ENCODE measurements at regions not wholly inside any gene's neighbourhood (a gene's known extent, or its start where the extent isn't known, plus 50 kb on each side); places are given as distances from the start of the nearest gene placed in this dataset.

- TF ChIP-seq, protein P1, sequence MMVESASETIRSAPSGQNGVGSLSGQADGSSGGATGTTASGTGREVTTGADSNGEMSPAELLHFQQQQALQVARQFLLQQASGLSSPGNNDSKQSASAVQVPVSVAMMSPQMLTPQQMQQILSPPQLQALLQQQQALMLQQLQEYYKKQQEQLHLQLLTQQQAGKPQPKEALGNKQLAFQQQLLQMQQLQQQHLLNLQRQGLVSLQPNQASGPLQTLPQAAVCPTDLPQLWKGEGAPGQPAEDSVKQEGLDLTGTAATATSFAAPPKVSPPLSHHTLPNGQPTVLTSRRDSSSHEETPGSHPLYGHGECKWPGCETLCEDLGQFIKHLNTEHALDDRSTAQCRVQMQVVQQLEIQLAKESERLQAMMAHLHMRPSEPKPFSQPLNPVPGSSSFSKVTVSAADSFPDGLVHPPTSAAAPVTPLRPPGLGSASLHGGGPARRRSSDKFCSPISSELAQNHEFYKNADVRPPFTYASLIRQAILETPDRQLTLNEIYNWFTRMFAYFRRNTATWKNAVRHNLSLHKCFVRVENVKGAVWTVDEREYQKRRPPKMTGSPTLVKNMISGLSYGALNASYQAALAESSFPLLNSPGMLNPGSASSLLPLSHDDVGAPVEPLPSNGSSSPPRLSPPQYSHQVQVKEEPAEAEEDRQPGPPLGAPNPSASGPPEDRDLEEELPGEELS (CRISPR knock-in tag; IDR thresholded peaks at IDR 0.05; ENCODE audit: borderline replicate concordance) = no peak
- TF ChIP-seq MAFF (IDR thresholded peaks at IDR 0.05; ENCODE audit: low read length) (no peak), SP2 (IDR thresholded peaks at IDR 0.05; ENCODE audit: extremely low read depth, low read depth, low read length, poor library complexity, severe bottlenecking) (no peak), MIER1 (IDR thresholded peaks at IDR 0.05; ENCODE audit: low read depth) (no peak)
Measured at GRCh38 chr1:117289316-117289870, 77.9 kb upstream of the MAN1A2 start (continued).

DNA sequence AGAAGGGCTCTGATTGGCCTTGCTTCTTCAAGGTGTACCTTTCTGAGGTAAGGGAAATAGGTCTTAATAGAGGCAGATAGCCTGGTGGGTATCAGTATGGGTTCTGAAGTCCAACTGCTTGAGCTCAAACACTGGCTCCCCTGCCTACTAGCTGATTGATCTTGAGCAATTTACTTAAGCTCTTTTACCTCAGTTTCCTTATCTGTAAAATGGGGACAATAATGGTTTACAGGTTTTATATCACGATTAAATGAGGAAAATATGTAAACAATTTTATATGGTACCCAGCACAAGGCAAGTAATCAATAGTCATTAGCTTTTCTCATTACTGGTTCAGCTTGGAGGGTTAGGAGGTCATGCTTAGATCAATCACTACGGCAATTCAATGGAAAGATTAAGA, 75.8 kb upstream of the VTCN1 start:
- H3K9ac ChIP-seq (ENCODE audit: insufficient read depth in 1 of 2, low read depth in 2 of 2, low read length in 2 of 2) = no peak overlapping the region
- FAIRE-seq (no peak), ATAC-seq (no peak), DNase-seq (ENCODE audit: extremely low read depth in 1 of 4, low spot score in 3 of 4) (no peak)
- H3K27me3 ChIP-seq (ENCODE audit: control insufficient read depth in 2 of 2, insufficient read depth in 2 of 2, low read length in 2 of 2) = peaks cover 0 to 4% of the 10 kb centered on the region in 2 experiments; a peak in 2 of 5 replicates
- no peaks in the 10 kb centered on the region for H3K9me1 ChIP-seq (ENCODE audit: control insufficient read depth, insufficient read depth, low read length)
- ChIA-PET CTCF (ENCODE audit: low intra/inter-chr PET ratio) (no interaction called here), POLR2A (interaction anchor here (0.8 kb wide), 1 partner anchor 62 kb away, joined by 3 read pairs; no protein-coding TSS in a partner anchor)
- WGBS (ENCODE audit: insufficient coverage, low coverage, missing lambda C conversion rate) = 4% methylated on average over 2 of the region's 2 CpGs
- H3K4me3 ChIP-seq = no peak overlapping the region
- no peaks in the 10 kb centered on the region for H3K4me1 ChIP-seq (replicated peaks in 1 of 2; ENCODE audit: control insufficient read depth in 2 of 2, insufficient read depth in 2 of 2, low read length in 2 of 2)
- no peak overlapping the region for H3K4me2 ChIP-seq (ENCODE audit: insufficient read depth, low read length)
- H2AFZ ChIP-seq (ENCODE audit: low read depth, low read length) = no peak overlapping the region
- no peak overlapping the region for H3K27ac ChIP-seq (ENCODE audit: extremely low read depth, low read depth, low read length)
- no TSS peak for BruUV-seq (replicated peaks)
- in situ Hi-C loops (cut with MboI) (loop anchor here (5.0 to 25.0 kb wide), 2 partner anchors 209 to 549 kb away; no protein-coding TSS in a partner anchor), intact Hi-C loops (cut with micrococcal nuclease) (loop anchor here (10.0 kb wide), 1 partner anchor 552 kb away; no protein-coding TSS in a partner anchor)
- H3K79me2 ChIP-seq (ENCODE audit: control insufficient read depth, insufficient read depth, low read length) = no peaks in the 10 kb centered on the region
- no peaks in the 10 kb centered on the region for H3K36me3 ChIP-seq (ENCODE audit: control insufficient read depth, insufficient read depth, low read length)
- H4K20me1 ChIP-seq (replicated peaks; ENCODE audit: control insufficient read depth, insufficient read depth, low read length) = 0 out of 2 replicates have a peak, but pooled peaks cover 4% of the 10 kb centered on the region
- no peaks in the 10 kb centered on the region for H3K9me3 ChIP-seq (replicated peaks; ENCODE audit: control insufficient read depth, insufficient read depth, low read depth, low read length)
- no peak for TF ChIP-seq ZNF584 (CRISPR knock-in tag; IDR thresholded peaks at IDR 0.05; ENCODE audit: low read depth)
- no peak for TF ChIP-seq KDM5B (IDR thresholded peaks at IDR 0.05; ENCODE audit: insufficient replicate concordance, low read depth, low read length)
- no peak for TF ChIP-seq CBX3 (IDR thresholded peaks at IDR 0.05; ENCODE audit: borderline replicate concordance in 1 of 2, low read length in 2 of 2)
- TF ChIP-seq HNRNPK (IDR thresholded peaks at IDR 0.05; ENCODE audit: low read depth, low read length, poor library complexity, severe bottlenecking) = no peak
- 0 out of 2 replicates have a peak, but pooled peaks have one; percentile 27 for TF ChIP-seq BCOR (IDR thresholded peaks at IDR 0.05)
- TF ChIP-seq TAF9B (IDR thresholded peaks at IDR 0.05; ENCODE audit: partially characterized antibody) = no peak
- no peak for TF ChIP-seq ZBTB8A (IDR thresholded peaks at IDR 0.05; ENCODE audit: partially characterized antibody)
- TF ChIP-seq RBM25 (IDR thresholded peaks at IDR 0.05; ENCODE audit: low read depth, low read length, severe bottlenecking) = peak; percentile 90
- TF ChIP-seq, protein P2, sequence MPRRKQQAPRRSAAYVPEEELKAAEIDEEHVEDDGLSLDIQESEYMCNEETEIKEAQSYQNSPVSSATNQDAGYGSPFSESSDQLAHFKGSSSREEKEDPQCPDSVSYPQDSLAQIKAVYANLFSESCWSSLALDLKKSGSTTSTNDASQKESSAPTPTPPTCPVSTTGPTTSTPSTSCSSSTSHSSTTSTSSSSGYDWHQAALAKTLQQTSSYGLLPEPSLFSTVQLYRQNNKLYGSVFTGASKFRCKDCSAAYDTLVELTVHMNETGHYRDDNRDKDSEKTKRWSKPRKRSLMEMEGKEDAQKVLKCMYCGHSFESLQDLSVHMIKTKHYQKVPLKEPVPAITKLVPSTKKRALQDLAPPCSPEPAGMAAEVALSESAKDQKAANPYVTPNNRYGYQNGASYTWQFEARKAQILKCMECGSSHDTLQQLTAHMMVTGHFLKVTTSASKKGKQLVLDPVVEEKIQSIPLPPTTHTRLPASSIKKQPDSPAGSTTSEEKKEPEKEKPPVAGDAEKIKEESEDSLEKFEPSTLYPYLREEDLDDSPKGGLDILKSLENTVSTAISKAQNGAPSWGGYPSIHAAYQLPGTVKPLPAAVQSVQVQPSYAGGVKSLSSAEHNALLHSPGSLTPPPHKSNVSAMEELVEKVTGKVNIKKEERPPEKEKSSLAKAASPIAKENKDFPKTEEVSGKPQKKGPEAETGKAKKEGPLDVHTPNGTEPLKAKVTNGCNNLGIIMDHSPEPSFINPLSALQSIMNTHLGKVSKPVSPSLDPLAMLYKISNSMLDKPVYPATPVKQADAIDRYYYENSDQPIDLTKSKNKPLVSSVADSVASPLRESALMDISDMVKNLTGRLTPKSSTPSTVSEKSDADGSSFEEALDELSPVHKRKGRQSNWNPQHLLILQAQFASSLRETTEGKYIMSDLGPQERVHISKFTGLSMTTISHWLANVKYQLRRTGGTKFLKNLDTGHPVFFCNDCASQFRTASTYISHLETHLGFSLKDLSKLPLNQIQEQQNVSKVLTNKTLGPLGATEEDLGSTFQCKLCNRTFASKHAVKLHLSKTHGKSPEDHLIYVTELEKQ (CRISPR knock-in tag; IDR thresholded peaks at IDR 0.05) = no peak
- 0 out of 2 replicates have a peak, but pooled peaks have one; percentile 38 for TF ChIP-seq ADNP (tag; IDR thresholded peaks at IDR 0.05)
- no peak for TF ChIP-seq PTRF (tag; IDR thresholded peaks at IDR 0.05)

All from K562 (cell line).